Calu3 (cell line): ENCODE measurements at regions not wholly inside any gene's neighbourhood (a gene's known extent, or its start where the extent isn't known, plus 50 kb on each side); places are given as distances from the start of the nearest gene placed in this dataset.

Source experiments
- BruUV-seq: library from RNA; stranded (reverse); fragments of 400-500 nt; replicated peaks from 2 replicates; lab custom pipeline; 2021; lab: Mats Ljungman, UMichigan
- CTCF ChIA-PET: fragments of 300-600 bp; sonication (Branson Sonifier 250); formaldehyde crosslinking; loops from one replicate; lab custom pipeline; 2022; ENCODE audit warnings: antibody characterized with exemption; lab: Charles Lee
- DNase-seq: peaks from one replicate; pipeline ENCODE4 v3.0.0; 2022
- H3K27ac Mint-ChIP-seq: one replicate; pipeline ENCODE4 v1.8.0; 2022; ENCODE audit warnings: mixed read lengths; ENCODE audit not compliant: unreplicated experiment
- H3K27me3 Mint-ChIP-seq: one replicate; pipeline ENCODE4 v1.8.0; 2022; ENCODE audit warnings: mixed read lengths; ENCODE audit not compliant: unreplicated experiment
- H3K36me3 Mint-ChIP-seq: one replicate; pipeline ENCODE4 v1.8.0; 2022; ENCODE audit warnings: mild to moderate bottlenecking, moderate library complexity, mixed read lengths; ENCODE audit not compliant: insufficient read depth, unreplicated experiment
- H3K4me1 Mint-ChIP-seq: one replicate; pipeline ENCODE4 v1.8.0; 2022; ENCODE audit warnings: mild to moderate bottlenecking, low read depth, mixed read lengths; ENCODE audit not compliant: unreplicated experiment
- H3K4me3 Mint-ChIP-seq: one replicate; pipeline ENCODE4 v1.8.0; 2022; ENCODE audit warnings: mild to moderate bottlenecking, low read depth, moderate library complexity, mixed read lengths; ENCODE audit not compliant: unreplicated experiment
- H3K9me3 Mint-ChIP-seq: one replicate; pipeline ENCODE4 v1.8.0; 2022; ENCODE audit warnings: low read depth, mixed read lengths; ENCODE audit not compliant: unreplicated experiment
- intact Hi-C: fragments of 100-400 bp; cut with micrococcal nuclease; formaldehyde crosslinking; loops from one replicate; pipeline ENCODE4 v1.10.0; 2022; ENCODE audit not compliant: unreplicated experiment
- TF ChIP-seq, protein P1 (sequence below): fragments of 200-600 bp; IDR thresholded peaks from one replicate; pipeline ENCODE4 v1.8.0; 2022; ENCODE audit warnings: antibody characterized with exemption; ENCODE audit not compliant: unreplicated experiment

DNA sequence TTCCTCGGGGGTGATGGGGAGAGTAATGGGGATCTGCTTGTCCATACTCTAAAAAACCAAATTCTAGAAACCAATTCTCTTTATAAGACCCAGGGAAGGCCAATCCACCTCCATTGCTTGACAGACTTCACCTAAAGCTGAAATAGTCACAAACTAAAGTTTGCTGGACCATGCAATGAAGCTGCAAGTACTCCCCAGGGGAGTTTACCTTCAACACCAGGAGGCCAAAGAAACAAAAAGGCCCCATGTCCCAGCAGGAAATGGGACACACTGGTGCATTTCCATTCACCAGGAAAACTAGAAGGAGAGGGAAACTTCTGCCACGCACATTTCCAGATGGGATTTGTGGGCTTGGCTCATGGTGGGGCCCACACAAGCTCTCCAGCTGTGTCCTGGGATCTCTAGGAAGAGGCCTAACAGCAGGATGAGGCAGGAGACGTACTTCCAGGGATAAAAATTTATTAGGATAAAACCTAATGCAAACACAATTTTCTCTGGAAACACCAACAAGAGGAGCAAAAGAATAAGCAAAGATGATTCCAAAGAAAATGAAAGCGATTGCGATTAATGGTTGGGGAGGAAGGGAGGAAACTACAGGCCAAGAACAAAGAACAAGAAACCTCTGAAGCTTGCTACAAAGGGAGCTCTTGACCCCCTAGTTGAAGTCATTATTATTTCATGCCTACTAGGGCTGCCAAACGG lies 238.0 kb upstream of the LRTM1 start:
- Mint-ChIP-seq H3K4me3 (no peak overlapping the region), H3K27me3 (no peaks in the 10 kb centered on the region), H3K4me1 (no peaks in the 10 kb centered on the region), H3K27ac (no peak overlapping the region), H3K36me3 (no peaks in the 10 kb centered on the region), H3K9me3 (peaks cover 11% of the 10 kb centered on the region)
- CTCF ChIA-PET, result no interaction called here
- TF ChIP-seq, protein P1, sequence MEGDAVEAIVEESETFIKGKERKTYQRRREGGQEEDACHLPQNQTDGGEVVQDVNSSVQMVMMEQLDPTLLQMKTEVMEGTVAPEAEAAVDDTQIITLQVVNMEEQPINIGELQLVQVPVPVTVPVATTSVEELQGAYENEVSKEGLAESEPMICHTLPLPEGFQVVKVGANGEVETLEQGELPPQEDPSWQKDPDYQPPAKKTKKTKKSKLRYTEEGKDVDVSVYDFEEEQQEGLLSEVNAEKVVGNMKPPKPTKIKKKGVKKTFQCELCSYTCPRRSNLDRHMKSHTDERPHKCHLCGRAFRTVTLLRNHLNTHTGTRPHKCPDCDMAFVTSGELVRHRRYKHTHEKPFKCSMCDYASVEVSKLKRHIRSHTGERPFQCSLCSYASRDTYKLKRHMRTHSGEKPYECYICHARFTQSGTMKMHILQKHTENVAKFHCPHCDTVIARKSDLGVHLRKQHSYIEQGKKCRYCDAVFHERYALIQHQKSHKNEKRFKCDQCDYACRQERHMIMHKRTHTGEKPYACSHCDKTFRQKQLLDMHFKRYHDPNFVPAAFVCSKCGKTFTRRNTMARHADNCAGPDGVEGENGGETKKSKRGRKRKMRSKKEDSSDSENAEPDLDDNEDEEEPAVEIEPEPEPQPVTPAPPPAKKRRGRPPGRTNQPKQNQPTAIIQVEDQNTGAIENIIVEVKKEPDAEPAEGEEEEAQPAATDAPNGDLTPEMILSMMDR, result no peak
- BruUV-seq, result no TSS peak
- DNase-seq, result no peak
- intact Hi-C loops, result no loop called here

DNA sequence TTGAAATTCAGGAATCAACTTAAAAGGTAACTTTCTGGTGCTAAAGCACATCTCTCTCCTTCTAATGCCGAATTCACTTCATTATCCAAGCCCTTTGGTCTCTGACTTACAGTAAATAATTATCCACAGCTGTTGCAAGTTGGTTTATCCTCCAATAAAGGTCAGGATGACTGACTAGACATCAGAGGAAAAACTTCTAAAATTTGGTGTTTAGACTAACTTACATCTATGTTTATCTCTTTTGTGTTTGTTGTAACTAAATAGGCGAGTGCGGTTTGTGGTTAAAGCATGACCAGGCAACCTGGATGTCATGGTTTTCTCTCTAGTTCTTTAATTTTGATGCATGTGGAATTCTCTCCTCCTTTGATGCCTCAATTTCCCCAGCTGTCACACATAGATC lies 237.4 kb upstream of the LRTM1 start:
- H3K36me3 Mint-ChIP-seq, result no peaks in the 10 kb centered on the region
- H3K4me1 Mint-ChIP-seq, result no peaks in the 10 kb centered on the region
- TF ChIP-seq, protein P1, result no peak
- no peak overlapping the region for H3K27ac Mint-ChIP-seq
- peaks cover 10% of the 10 kb centered on the region for H3K9me3 Mint-ChIP-seq
- DNase-seq, result no peak
- intact Hi-C loops, result no loop called here
- no peaks in the 10 kb centered on the region for H3K27me3 Mint-ChIP-seq
- H3K4me3 Mint-ChIP-seq, result no peak overlapping the region
- CTCF ChIA-PET, result no interaction called here
- BruUV-seq, result no TSS peak

DNA sequence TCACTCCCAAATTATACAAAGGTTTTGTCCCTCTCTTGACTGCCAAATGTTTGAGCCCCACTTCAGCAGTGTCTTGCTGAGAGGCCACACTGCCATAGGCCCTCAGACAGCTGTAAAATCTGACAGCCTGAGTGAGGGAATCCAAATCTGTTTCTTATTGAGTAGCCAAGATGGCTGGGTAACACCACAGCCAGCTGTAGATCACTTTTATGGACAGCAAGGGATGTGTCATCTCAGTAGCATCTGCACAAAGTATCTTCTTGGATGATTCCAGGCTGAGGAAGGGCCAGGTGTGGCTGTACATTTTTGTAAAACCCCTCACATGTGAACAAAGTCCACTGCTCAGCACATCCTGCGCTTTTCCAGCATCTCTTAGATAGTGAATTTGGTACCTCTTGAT lies 237.0 kb upstream of the LRTM1 start:
- intact Hi-C loops, result no loop called here

DNA sequence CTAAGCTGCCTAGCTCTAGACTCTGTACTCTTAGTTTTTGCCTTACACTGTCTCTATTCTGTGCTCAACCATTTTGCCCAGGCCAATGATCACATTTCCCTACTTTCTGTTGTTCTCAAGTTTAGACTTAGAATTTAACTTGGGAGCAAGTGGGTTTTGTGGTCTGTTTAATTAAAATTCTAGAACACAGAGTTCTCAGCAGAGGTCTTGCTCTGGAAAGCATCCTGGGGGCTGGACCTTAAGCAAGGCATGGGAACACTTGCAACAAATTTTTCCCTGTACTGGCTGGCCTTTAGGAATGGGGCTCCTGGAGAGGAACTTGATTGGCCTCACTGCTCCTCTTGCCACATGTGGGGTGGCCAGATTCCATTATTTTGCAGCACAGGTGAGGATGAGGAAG lies 236.3 kb upstream of the LRTM1 start:
- CTCF ChIA-PET, result no interaction called here
- Mint-ChIP-seq H3K9me3 (peaks cover 14% of the 10 kb centered on the region), H3K4me1 (no peaks in the 10 kb centered on the region), H3K27me3 (no peaks in the 10 kb centered on the region), H3K27ac (no peak overlapping the region), H3K36me3 (no peaks in the 10 kb centered on the region), H3K4me3 (no peak overlapping the region)
- TF ChIP-seq, protein P1, result no peak
- intact Hi-C loops, result no loop called here
- no peak for DNase-seq
- BruUV-seq, result no TSS peak

More for the DNA sequence above, 237.0 kb upstream of the LRTM1 start:
- TF ChIP-seq, protein P1, result no peak
- no peak for DNase-seq
- Mint-ChIP-seq H3K27me3 (no peaks in the 10 kb centered on the region), H3K36me3 (no peaks in the 10 kb centered on the region), H3K9me3 (peaks cover 10% of the 10 kb centered on the region), H3K4me1 (no peaks in the 10 kb centered on the region), H3K27ac (no peak overlapping the region), H3K4me3 (no peak overlapping the region)
- CTCF ChIA-PET, result no interaction called here
- no TSS peak for BruUV-seq
